ENCODE measurements at regions not wholly inside any gene's neighbourhood (a gene's known extent, or its start where the extent isn't known, plus 50 kb on each side); places are given as distances from the start of the nearest gene placed in this dataset.

DNA sequence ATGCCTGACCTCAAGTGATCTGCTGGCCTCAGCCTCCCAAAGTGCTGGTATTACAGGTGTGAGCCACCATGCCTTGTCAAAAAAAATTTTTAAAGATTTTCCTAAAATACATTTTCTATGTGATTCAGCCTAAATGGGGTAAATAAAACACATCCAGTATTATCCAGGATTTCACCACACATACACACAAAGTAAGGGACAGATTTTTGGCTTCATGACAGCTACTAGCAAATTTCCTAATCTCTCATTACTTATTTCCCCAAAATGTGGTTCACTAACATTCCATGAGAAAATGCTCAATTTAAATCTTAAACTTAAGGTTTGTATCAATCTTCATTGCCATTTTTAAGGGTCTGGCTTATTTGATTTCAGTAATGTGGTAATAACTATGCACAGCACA, 348.5 kb upstream of the INTU start:
- Histone ChIP-seq H3K4me3 (no peak overlapping the region), H3K4me1 (ENCODE audit: low read depth) (no peaks in the 10 kb centered on the region), H3K36me3 (ENCODE audit: low read depth) (no peaks in the 10 kb centered on the region), H3K9me3 (peaks cover 12% of the 10 kb centered on the region)
- TF ChIP-seq CTCF (IDR thresholded peaks at IDR 0.05), result no peak
- DNase-seq (no peak), ATAC-seq (no peak)
- intact Hi-C loops (cut with DNase I, micrococcal nuclease), result no loop called here

- DNase-seq (no peak), ATAC-seq (no peak)
- Histone ChIP-seq H3K4me3 (no peak overlapping the region), H3K4me1 (ENCODE audit: low read depth) (no peaks in the 10 kb centered on the region), H3K9me3 (peaks cover 24% of the 10 kb centered on the region), H3K36me3 (ENCODE audit: low read depth) (no peaks in the 10 kb centered on the region)
- intact Hi-C loops (cut with DNase I, micrococcal nuclease), result no loop called here
- no peak for TF ChIP-seq CTCF (IDR thresholded peaks at IDR 0.05)
Observed at GRCh38 chr4:127291316-127291715, 341.4 kb upstream of the INTU start.

- no peak for TF ChIP-seq CTCF (IDR thresholded peaks at IDR 0.05)
- Histone ChIP-seq H3K4me1 (ENCODE audit: low read depth) (no peaks in the 10 kb centered on the region), H3K4me3 (no peak overlapping the region), H3K9me3 (peaks cover 43% of the 10 kb centered on the region), H3K36me3 (ENCODE audit: low read depth) (no peaks in the 10 kb centered on the region)
- ATAC-seq (no peak), DNase-seq (no peak)
- intact Hi-C loops (cut with DNase I, micrococcal nuclease), result no loop called here
Observed at GRCh38 chr4:127293496-127293895, 339.3 kb upstream of the INTU start.

GRCh38 chr4:127304356-127304755, 328.4 kb upstream of the INTU start:
- Histone ChIP-seq H3K9me3 (peaks cover 48% of the 10 kb centered on the region), H3K4me1 (ENCODE audit: low read depth) (no peaks in the 10 kb centered on the region), H3K36me3 (ENCODE audit: low read depth) (no peaks in the 10 kb centered on the region), H3K4me3 (no peak overlapping the region)
- intact Hi-C loops (cut with DNase I, micrococcal nuclease), result no loop called here
- no peak for TF ChIP-seq CTCF (IDR thresholded peaks at IDR 0.05)
- peak in 1 of 3 donors; percentile 20 for DNase-seq
- ATAC-seq, result no peak

DNA sequence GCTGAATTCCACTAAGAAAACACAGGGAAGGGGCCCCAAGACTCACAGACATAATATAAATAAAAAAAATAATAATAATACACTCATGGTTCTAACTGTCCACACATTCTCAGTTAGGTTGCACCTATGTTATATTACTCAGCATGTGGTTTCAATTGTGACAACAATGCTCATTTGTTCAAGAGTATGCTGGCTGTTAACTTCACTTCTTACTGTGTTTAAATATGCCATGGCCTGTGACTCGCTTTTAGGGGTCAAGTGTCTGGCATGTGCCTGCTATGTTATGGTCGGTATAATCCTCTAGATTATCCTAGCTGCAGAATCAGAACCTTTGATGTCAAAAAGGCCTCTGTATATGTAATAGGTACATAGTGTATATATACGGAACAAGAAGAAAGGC, 324.8 kb upstream of the INTU start:
- H3K4me1 ChIP-seq (ENCODE audit: low read depth), result no peaks in the 10 kb centered on the region
- ATAC-seq (no peak), DNase-seq (no peak)
- H3K4me3 ChIP-seq, result no peak overlapping the region
- no peak for TF ChIP-seq CTCF (IDR thresholded peaks at IDR 0.05)
- intact Hi-C loops (cut with DNase I, micrococcal nuclease), result no loop called here
- no peaks in the 10 kb centered on the region for H3K36me3 ChIP-seq (ENCODE audit: low read depth)
- peaks cover 35% of the 10 kb centered on the region for H3K9me3 ChIP-seq

GRCh38 chr4:127309369-127310102, 323.2 kb upstream of the INTU start:
- intact Hi-C loops (cut with DNase I, micrococcal nuclease), result no loop called here
- H3K36me3 ChIP-seq (ENCODE audit: low read depth), result no peaks in the 10 kb centered on the region
- DNase-seq, result no peak
- ATAC-seq, result no peak
- no peak overlapping the region for H3K4me3 ChIP-seq
- H3K4me1 ChIP-seq (ENCODE audit: low read depth), result no peaks in the 10 kb centered on the region
- H3K9me3 ChIP-seq, result peaks cover 40% of the 10 kb centered on the region
- no peak for TF ChIP-seq CTCF (IDR thresholded peaks at IDR 0.05)
